ENCODE measurements at regions not wholly inside any gene's neighbourhood (a gene's known extent, or its start where the extent isn't known, plus 50 kb on each side); places are given as distances from the start of the nearest gene placed in this dataset.

DNA sequence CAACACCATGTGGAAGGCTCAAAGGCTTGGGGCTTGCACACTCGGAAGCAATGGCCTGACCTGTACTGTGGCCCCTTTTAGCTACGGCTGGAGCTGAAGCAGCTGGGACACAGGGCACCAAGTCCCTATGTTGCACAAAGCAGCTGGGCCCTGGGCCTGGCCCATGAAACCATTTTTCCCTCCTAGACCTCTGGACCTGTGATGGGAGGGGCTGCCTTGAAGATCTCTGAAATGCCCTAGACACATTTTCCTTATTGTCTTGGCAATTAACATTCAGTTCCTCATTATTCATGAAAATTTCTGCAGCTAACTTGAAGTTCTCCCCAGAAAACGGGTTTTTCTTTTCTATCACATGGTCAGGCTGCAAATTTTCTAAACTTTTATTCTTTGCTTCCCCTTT is 85.6 kb upstream of the ALDH1A3 start (continued):
- TF ChIP-seq PAX8 (IDR thresholded peaks at IDR 0.05) (no peak), ZNF217 (IDR thresholded peaks at IDR 0.05) (no peak), MXI1 (IDR thresholded peaks at IDR 0.05; ENCODE audit: low read depth, low read length) (no peak)

DNA sequence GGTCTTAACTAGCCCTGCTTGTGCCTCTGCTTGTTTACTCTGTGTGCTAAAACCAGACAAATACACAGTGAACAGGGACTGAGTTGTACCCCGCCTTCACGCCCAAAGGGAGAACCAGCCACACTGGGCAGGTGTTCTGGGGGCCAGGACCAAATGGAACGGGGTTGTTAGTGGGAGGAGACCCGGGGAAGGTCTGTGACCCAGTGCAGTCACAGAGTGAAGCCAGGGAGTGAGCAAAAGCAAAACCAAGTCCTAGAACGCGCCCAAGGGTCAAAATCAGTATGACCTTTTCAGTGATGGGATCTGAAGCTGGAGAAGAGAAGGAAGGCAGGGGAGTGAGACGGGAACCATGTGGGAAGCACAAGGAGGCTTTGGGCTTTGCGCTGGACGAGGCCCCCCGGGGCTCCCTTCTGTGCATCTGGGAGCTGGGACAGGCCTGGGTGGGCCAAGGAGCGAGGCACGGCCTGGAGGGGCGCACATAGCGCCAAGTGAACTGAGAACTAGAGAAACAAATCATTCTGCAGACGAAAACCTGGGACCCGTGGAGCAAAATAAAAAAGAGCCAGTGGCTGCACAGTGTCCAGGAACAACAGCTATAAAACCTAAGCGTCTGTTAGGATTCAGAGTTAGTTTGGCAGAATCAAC is 78.3 kb upstream of the ALDH1A3 start:
- intact Hi-C loops (cut with micrococcal nuclease; ENCODE audit: unreplicated experiment) = no loop called here
- no peak for ATAC-seq
- Histone ChIP-seq H3K4me3 (no peak overlapping the region), H3K4me2 (ENCODE audit: control insufficient read depth, insufficient read depth) (no peak overlapping the region), H3K36me3 (ENCODE audit: control insufficient read depth in 2 of 2, insufficient read depth in 2 of 2, low read length in 1 of 2) (no peaks in the 10 kb centered on the region), H3K27me3 (replicated peaks in 1 of 2; ENCODE audit: control insufficient read depth in 2 of 2, insufficient read depth in 2 of 2, low read length in 1 of 2) (no peaks in the 10 kb centered on the region; a peak in 2 of 4 replicates), H4K20me1 (ENCODE audit: control insufficient read depth, insufficient read depth) (no peaks in the 10 kb centered on the region), H3K9ac (ENCODE audit: control insufficient read depth, insufficient read depth, low read length) (no peak overlapping the region), H3K27ac (ENCODE audit: control insufficient read depth, insufficient read depth) (no peak overlapping the region), H3K79me2 (ENCODE audit: control insufficient read depth, insufficient read depth, low read length) (no peaks in the 10 kb centered on the region), H3K4me1 (ENCODE audit: control insufficient read depth, insufficient read depth, low read length) (no peaks in the 10 kb centered on the region), H3K9me3 (replicated peaks; ENCODE audit: control insufficient read depth, insufficient read depth, low read length) (no peaks in the 10 kb centered on the region; the same call in 2 of the 3 replicates), H2AFZ (ENCODE audit: control insufficient read depth, low read depth, low read length) (no peak overlapping the region)
- ChIA-PET SMC1A (ENCODE audit: uncharacterized antibody, unreplicated experiment) (no interaction called here), POLR2A (no interaction called here), CTCF (no interaction called here), RAD21 (ENCODE audit: unreplicated experiment) (no interaction called here)
- 21% methylated on average over 5 of the region's 17 CpGs for WGBS (ENCODE audit: insufficient coverage, insufficient replicate concordance, low lambda C conversion rate, missing lambda C conversion rate)
- BruUV-seq (replicated peaks) = no TSS peak
- FAIRE-seq = no peak
- in situ Hi-C loops (cut with MboI) = no loop called here
- DNase-seq (ENCODE audit: low read depth, low spot score) = no peak
- TF ChIP-seq NFIC (IDR thresholded peaks at IDR 0.05; ENCODE audit: low read depth, low read length) (no peak), IKZF2 (IDR thresholded peaks at IDR 0.05) (no peak), KAT2A (conservative IDR thresholded peaks at IDR 0.05; ENCODE audit: control insufficient read depth, low read depth, low read length) (no peak), SMC3 (IDR thresholded peaks at IDR 0.05; ENCODE audit: borderline replicate concordance, low read length) (no peak), SRF (IDR thresholded peaks at IDR 0.05; ENCODE audit: low read depth in 2 of 2, low read length in 2 of 2) (no peak), IKZF1 (conservative IDR thresholded peaks at IDR 0.05) (no peak), JUNB (IDR thresholded peaks at IDR 0.05) (no peak), RAD21 (IDR thresholded peaks at IDR 0.05; ENCODE audit: insufficient read depth, low read depth, low read length) (no peak)
- TF ChIP-seq, protein P1, sequence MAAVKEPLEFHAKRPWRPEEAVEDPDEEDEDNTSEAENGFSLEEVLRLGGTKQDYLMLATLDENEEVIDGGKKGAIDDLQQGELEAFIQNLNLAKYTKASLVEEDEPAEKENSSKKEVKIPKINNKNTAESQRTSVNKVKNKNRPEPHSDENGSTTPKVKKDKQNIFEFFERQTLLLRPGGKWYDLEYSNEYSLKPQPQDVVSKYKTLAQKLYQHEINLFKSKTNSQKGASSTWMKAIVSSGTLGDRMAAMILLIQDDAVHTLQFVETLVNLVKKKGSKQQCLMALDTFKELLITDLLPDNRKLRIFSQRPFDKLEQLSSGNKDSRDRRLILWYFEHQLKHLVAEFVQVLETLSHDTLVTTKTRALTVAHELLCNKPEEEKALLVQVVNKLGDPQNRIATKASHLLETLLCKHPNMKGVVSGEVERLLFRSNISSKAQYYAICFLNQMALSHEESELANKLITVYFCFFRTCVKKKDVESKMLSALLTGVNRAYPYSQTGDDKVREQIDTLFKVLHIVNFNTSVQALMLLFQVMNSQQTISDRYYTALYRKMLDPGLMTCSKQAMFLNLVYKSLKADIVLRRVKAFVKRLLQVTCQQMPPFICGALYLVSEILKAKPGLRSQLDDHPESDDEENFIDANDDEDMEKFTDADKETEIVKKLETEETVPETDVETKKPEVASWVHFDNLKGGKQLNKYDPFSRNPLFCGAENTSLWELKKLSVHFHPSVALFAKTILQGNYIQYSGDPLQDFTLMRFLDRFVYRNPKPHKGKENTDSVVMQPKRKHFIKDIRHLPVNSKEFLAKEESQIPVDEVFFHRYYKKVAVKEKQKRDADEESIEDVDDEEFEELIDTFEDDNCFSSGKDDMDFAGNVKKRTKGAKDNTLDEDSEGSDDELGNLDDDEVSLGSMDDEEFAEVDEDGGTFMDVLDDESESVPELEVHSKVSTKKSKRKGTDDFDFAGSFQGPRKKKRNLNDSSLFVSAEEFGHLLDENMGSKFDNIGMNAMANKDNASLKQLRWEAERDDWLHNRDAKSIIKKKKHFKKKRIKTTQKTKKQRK (IDR thresholded peaks at IDR 0.05; ENCODE audit: low read depth, low read length) = no peak
- TF ChIP-seq, protein P2, sequence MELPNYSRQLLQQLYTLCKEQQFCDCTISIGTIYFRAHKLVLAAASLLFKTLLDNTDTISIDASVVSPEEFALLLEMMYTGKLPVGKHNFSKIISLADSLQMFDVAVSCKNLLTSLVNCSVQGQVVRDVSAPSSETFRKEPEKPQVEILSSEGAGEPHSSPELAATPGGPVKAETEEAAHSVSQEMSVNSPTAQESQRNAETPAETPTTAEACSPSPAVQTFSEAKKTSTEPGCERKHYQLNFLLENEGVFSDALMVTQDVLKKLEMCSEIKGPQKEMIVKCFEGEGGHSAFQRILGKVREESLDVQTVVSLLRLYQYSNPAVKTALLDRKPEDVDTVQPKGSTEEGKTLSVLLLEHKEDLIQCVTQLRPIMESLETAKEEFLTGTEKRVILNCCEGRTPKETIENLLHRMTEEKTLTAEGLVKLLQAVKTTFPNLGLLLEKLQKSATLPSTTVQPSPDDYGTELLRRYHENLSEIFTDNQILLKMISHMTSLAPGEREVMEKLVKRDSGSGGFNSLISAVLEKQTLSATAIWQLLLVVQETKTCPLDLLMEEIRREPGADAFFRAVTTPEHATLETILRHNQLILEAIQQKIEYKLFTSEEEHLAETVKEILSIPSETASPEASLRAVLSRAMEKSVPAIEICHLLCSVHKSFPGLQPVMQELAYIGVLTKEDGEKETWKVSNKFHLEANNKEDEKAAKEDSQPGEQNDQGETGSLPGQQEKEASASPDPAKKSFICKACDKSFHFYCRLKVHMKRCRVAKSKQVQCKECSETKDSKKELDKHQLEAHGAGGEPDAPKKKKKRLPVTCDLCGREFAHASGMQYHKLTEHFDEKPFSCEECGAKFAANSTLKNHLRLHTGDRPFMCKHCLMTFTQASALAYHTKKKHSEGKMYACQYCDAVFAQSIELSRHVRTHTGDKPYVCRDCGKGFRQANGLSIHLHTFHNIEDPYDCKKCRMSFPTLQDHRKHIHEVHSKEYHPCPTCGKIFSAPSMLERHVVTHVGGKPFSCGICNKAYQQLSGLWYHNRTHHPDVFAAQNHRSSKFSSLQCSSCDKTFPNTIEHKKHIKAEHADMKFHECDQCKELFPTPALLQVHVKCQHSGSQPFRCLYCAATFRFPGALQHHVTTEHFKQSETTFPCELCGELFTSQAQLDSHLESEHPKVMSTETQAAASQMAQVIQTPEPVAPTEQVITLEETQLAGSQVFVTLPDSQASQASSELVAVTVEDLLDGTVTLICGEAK (IDR thresholded peaks at IDR 0.05; ENCODE audit: borderline replicate concordance) = no peak
- TF ChIP-seq, protein P3, sequence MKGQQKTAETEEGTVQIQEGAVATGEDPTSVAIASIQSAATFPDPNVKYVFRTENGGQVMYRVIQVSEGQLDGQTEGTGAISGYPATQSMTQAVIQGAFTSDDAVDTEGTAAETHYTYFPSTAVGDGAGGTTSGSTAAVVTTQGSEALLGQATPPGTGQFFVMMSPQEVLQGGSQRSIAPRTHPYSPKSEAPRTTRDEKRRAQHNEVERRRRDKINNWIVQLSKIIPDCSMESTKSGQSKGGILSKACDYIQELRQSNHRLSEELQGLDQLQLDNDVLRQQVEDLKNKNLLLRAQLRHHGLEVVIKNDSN (IDR thresholded peaks at IDR 0.05; ENCODE audit: borderline replicate concordance, extremely low read length, insufficient read depth, low read depth, low read length) = no peak

All from GM12878 (cell line).